ENCODE measurements at regions not wholly inside any gene's neighbourhood (a gene's known extent, or its start where the extent isn't known, plus 50 kb on each side); places are given as distances from the start of the nearest gene placed in this dataset.

DNA sequence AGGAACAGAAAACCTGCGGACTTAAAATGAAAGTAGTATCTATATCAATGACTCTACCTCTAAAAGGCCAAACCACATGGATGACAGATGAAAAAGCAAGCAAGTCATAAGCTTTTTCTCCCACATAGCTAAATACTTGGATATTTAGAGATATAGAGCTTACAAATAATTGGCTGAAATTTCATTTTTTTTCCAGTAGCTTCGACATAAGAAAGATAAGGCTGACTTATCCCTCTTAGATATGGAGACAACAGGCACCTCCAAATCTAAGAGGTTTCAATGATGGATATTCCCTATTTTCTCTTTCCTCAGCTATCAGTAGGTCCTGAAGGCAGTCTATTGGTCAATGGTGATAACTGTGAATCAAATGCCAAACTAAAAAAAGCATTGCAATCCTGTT is 460.3 kb downstream of the MEIS1 start:
- TF ChIP-seq, protein P1, sequence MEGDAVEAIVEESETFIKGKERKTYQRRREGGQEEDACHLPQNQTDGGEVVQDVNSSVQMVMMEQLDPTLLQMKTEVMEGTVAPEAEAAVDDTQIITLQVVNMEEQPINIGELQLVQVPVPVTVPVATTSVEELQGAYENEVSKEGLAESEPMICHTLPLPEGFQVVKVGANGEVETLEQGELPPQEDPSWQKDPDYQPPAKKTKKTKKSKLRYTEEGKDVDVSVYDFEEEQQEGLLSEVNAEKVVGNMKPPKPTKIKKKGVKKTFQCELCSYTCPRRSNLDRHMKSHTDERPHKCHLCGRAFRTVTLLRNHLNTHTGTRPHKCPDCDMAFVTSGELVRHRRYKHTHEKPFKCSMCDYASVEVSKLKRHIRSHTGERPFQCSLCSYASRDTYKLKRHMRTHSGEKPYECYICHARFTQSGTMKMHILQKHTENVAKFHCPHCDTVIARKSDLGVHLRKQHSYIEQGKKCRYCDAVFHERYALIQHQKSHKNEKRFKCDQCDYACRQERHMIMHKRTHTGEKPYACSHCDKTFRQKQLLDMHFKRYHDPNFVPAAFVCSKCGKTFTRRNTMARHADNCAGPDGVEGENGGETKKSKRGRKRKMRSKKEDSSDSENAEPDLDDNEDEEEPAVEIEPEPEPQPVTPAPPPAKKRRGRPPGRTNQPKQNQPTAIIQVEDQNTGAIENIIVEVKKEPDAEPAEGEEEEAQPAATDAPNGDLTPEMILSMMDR (conservative IDR thresholded peaks at IDR 0.05) = no peak
- TF ChIP-seq EZH2 (IDR thresholded peaks at IDR 0.05; ENCODE audit: low read depth) = no peak
